HCT116 (cell line): ENCODE measurements at regions not wholly inside any gene's neighbourhood (a gene's known extent, or its start where the extent isn't known, plus 50 kb on each side); places are given as distances from the start of the nearest gene placed in this dataset.

Source experiments
- ATAC-seq: fragments of 200-7000 bp; cut with Tn5 transposase; 2 replicates; pipeline ENCODE4 v1.9.1; 2020; ENCODE audit warnings: mild to moderate bottlenecking, moderate library complexity
- BruUV-seq: library from RNA; stranded (reverse); fragments of 400-500 nt; replicated peaks from 2 replicates; lab custom pipeline; 2021; lab: Mats Ljungman, UMichigan
- CTCF ChIA-PET: fragments of 300-600 bp; sonication (Branson Sonifier 250); formaldehyde crosslinking; loops from one replicate; lab custom pipeline; 2021; ENCODE audit warnings: antibody characterized with exemption; lab: Charles Lee
- POLR2A ChIA-PET: fragments of 300-600, 350-600 bp; sonication (Branson Sonifier 250); formaldehyde crosslinking; loops from one replicate; lab custom pipeline; 2021; ENCODE audit warnings: antibody characterized with exemption; lab: Charles Lee
- RAD21 ChIA-PET, 2 experiments: fragments of 300-600 bp; sonication (Branson Sonifier 250); formaldehyde crosslinking; loops; one replicate each; lab custom pipeline; 2023; ENCODE audit warnings: low total read pairs in 2 of 2; ENCODE audit not compliant: uncharacterized antibody in 2 of 2, unreplicated experiment in 2 of 2, low non-redundant PET in 1 of 2; lab: Charles Lee
- DNase-seq: peaks from one replicate; pipeline ENCODE4 v3.0.0-alpha.2; 2010; ENCODE audit warnings: low read depth, low spot score
- H2AFZ ChIP-seq: fragments of 200-600 bp; shearing (Covaris generic), sonication (generic); 2 replicates; pipeline ENCODE4 v1.6.1; 2017; ENCODE audit warnings: low read depth, mixed run types, mixed read lengths, antibody characterized with exemption, low read length; ENCODE audit not compliant: poor library complexity, severe bottlenecking
- H3K27ac ChIP-seq: 2 replicates; pipeline ENCODE4 v1.5.1; 2012; ENCODE audit warnings: low read depth, low read length
- H3K27me3 ChIP-seq: fragments of 200-600 bp; sonication (generic); 2 replicates; pipeline ENCODE4 v1.6.1; 2016; ENCODE audit warnings: mixed run types, low read length, mixed read lengths; ENCODE audit not compliant: insufficient read depth
- H3K36me3 ChIP-seq, 2 experiments: fragments of 200-500 bp in 1 of 2; fragments of 200-600 bp in 1 of 2; sonication (Bioruptor generic) in 1 of 2; sonication (generic) in 1 of 2; 2 replicates each; pipeline versions ENCODE4 v1.5.1 to v1.6.1; 2014 to 2016; ENCODE audit warnings: low read length in 2 of 2, inconsistent platforms in 1 of 2, mixed read lengths in 1 of 2, mixed run types in 1 of 2; ENCODE audit not compliant: insufficient read depth in 2 of 2, control insufficient read depth in 1 of 2
- H3K4me1 ChIP-seq, 2 experiments: fragments of 200-600 bp in 1 of 2; sonication (generic) in 1 of 2; 2 replicates each; pipeline versions ENCODE4 v1.5.1 to v1.6.1; 2012 to 2017; ENCODE audit warnings: low read length in 2 of 2, inconsistent platforms in 1 of 2, mild to moderate bottlenecking in 1 of 2, mixed read lengths in 1 of 2, mixed run types in 1 of 2, moderate library complexity in 1 of 2; ENCODE audit not compliant: insufficient read depth in 2 of 2, control insufficient read depth in 1 of 2
- H3K4me2 ChIP-seq: fragments of 200-600 bp; sonication (generic); 2 replicates; pipeline ENCODE4 v1.6.1; 2017; ENCODE audit warnings: mixed run types, low read length, mixed read lengths
- H3K4me3 ChIP-seq, 2 experiments: fragments of 200-600 bp in 1 of 2; sonication (generic) in 1 of 2; replicated peaks in 1 of 2; 2 replicates each; pipeline ENCODE4 v1.5.1; 2011 to 2016; ENCODE audit warnings: low read length in 2 of 2, control low read depth in 1 of 2, low read depth in 1 of 2, mild to moderate bottlenecking in 1 of 2, mixed read lengths in 1 of 2, mixed run types in 1 of 2
- H3K79me2 ChIP-seq: fragments of 200-600 bp; sonication (generic); 2 replicates; pipeline ENCODE4 v1.6.1; 2017; ENCODE audit warnings: mild to moderate bottlenecking, mixed run types, low read length, moderate library complexity, mixed read lengths; ENCODE audit not compliant: insufficient read depth
- H3K9ac ChIP-seq: fragments of 200-600 bp; sonication (generic); 2 replicates; pipeline ENCODE4 v1.6.1; 2016; ENCODE audit warnings: low read length, mixed read lengths
- H3K9me2 ChIP-seq: fragments of 200-600 bp; sonication (generic), shearing (Covaris generic); 2 replicates; pipeline ENCODE4 v1.6.1; 2017; ENCODE audit warnings: mixed run types, mild to moderate bottlenecking, moderate library complexity; ENCODE audit not compliant: insufficient read depth
- H3K9me3 ChIP-seq, 2 experiments: fragments of 200-500 bp in 1 of 2; fragments of 200-600 bp in 1 of 2; sonication (Bioruptor generic) in 1 of 2; sonication (generic) in 1 of 2; 2 replicates each; pipeline ENCODE4 v1.6.1; 2014 to 2017; ENCODE audit warnings: low read length in 2 of 2, mixed read lengths in 2 of 2, inconsistent platforms in 1 of 2, low read depth in 1 of 2, mild to moderate bottlenecking in 1 of 2, mixed run types in 1 of 2, moderate library complexity in 1 of 2; ENCODE audit not compliant: control insufficient read depth in 1 of 2, insufficient read depth in 1 of 2
- H4K20me1 ChIP-seq: fragments of 200-600 bp; sonication (generic), shearing (Covaris generic); 2 replicates; pipeline ENCODE4 v1.6.1; 2017; ENCODE audit warnings: mixed run types, mild to moderate bottlenecking, moderate library complexity; ENCODE audit not compliant: insufficient read depth
- CEBPB ChIP-seq: IDR thresholded peaks from 2 replicates; pipeline ENCODE4 v1.6.1; 2012; ENCODE audit warnings: low read depth
- EGR1 ChIP-seq: IDR thresholded peaks from 2 replicates; pipeline ENCODE4 v1.6.1; 2012; ENCODE audit warnings: low read depth
- EZH2 ChIP-seq: fragments of 200-600 bp; sonication (generic); IDR thresholded peaks from 2 replicates; pipeline ENCODE4 v1.6.1; 2017; ENCODE audit warnings: antibody characterized with exemption, mixed run types
- EZH2phosphoT487 ChIP-seq: fragments of 200-600 bp; IDR thresholded peaks from 2 replicates; pipeline ENCODE4 v1.6.1; 2018; ENCODE audit warnings: antibody characterized with exemption, borderline replicate concordance
- FOSL1 ChIP-seq: IDR thresholded peaks from 2 replicates; pipeline ENCODE4 v1.6.1; 2012; ENCODE audit warnings: low read depth
- RAD21 ChIP-seq: IDR thresholded peaks from 2 replicates; pipeline ENCODE4 v1.6.1; 2012; ENCODE audit warnings: low read depth, mild to moderate bottlenecking
- SIN3A ChIP-seq: IDR thresholded peaks from 2 replicates; pipeline ENCODE4 v1.6.1; 2012; ENCODE audit warnings: low read depth
- SP1 ChIP-seq: IDR thresholded peaks from 2 replicates; pipeline ENCODE4 v1.6.1; 2012; ENCODE audit warnings: low read depth
- SRF ChIP-seq: IDR thresholded peaks from 2 replicates; pipeline ENCODE4 v1.6.1; 2012; ENCODE audit warnings: low read depth
- TCF7L2 ChIP-seq: IDR thresholded peaks from 2 replicates; pipeline ENCODE4 v1.7.0; 2011; ENCODE audit warnings: borderline replicate concordance, inconsistent platforms; ENCODE audit not compliant: insufficient read depth, insufficient read length; ENCODE audit errors: extremely low read depth
- YY1 ChIP-seq: IDR thresholded peaks from 2 replicates; pipeline ENCODE4 v1.6.1; 2011; ENCODE audit warnings: low read length, low read depth, moderate library complexity, mild to moderate bottlenecking; ENCODE audit not compliant: insufficient replicate concordance; ENCODE audit errors: extremely low read depth
- ZNF274 ChIP-seq: fragments of 200-500 bp; sonication (Bioruptor generic); IDR thresholded peaks from 2 replicates; pipeline ENCODE4 v1.6.1; 2014; ENCODE audit warnings: mild to moderate bottlenecking, low read depth, low read length, inconsistent platforms
- intact Hi-C: fragments of 100-400 bp; cut with micrococcal nuclease; formaldehyde crosslinking; loops from 2 replicates; pipeline ENCODE4 v1.10.0; 2022
- TF ChIP-seq, protein P1 (sequence below): IDR thresholded peaks from 2 replicates; pipeline ENCODE4 v1.6.1; 2011; ENCODE audit warnings: mild to moderate bottlenecking, low read length, moderate library complexity; ENCODE audit not compliant: insufficient replicate concordance; ENCODE audit errors: extremely low read depth
- TF ChIP-seq, protein P2 (sequence below): IDR thresholded peaks from 2 replicates; pipeline ENCODE4 v1.6.1; 2012

DNA sequence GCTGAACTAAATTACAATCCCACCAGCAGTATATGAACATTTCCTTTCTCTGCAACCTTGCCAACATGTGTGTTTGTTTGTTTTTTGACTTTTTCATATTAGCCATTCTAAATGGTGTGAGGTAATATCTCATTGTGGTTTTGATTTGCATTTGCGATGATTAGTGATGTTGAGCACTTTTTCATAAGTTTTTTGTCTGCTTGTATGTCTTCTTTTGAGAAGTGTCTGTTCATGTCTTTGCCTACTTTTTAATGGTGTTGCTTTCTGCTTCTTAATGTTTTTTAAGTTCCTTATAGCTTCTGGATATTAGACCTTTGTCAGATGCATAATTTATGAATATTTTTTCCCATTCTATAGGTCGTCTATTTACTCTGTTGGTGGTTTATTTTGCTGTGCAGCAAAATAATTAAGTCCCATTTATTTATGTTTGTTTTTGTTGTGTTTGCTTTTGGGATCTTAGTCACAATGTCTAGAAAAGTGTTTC lies 1262.9 kb downstream of the FSCB start:
- no peaks in the 10 kb centered on the region for H3K27me3 ChIP-seq
- H3K9me2 ChIP-seq = no peaks in the 10 kb centered on the region
- no peak for DNase-seq
- H3K36me3 ChIP-seq = no peaks in the 10 kb centered on the region
- no peaks in the 10 kb centered on the region for H3K4me1 ChIP-seq
- no TSS peak for BruUV-seq
- H2AFZ ChIP-seq = no peak overlapping the region
- no peak for ATAC-seq
- H3K27ac ChIP-seq = no peak overlapping the region
- H3K4me3 ChIP-seq = no peak overlapping the region
- TF ChIP-seq SRF (no peak), YY1 (no peak), TCF7L2 (no peak), RAD21 (no peak), ZNF274 (no peak), EZH2 (no peak), SP1 (no peak), SIN3A (no peak), EZH2phosphoT487 (no peak), EGR1 (no peak), FOSL1 (no peak), CEBPB (no peak)
- TF ChIP-seq, protein P1, sequence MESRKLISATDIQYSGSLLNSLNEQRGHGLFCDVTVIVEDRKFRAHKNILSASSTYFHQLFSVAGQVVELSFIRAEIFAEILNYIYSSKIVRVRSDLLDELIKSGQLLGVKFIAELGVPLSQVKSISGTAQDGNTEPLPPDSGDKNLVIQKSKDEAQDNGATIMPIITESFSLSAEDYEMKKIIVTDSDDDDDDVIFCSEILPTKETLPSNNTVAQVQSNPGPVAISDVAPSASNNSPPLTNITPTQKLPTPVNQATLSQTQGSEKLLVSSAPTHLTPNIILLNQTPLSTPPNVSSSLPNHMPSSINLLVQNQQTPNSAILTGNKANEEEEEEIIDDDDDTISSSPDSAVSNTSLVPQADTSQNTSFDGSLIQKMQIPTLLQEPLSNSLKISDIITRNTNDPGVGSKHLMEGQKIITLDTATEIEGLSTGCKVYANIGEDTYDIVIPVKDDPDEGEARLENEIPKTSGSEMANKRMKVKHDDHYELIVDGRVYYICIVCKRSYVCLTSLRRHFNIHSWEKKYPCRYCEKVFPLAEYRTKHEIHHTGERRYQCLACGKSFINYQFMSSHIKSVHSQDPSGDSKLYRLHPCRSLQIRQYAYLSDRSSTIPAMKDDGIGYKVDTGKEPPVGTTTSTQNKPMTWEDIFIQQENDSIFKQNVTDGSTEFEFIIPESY = no peak
- TF ChIP-seq, protein P2, sequence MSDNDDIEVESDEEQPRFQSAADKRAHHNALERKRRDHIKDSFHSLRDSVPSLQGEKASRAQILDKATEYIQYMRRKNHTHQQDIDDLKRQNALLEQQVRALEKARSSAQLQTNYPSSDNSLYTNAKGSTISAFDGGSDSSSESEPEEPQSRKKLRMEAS = no peak
- no peaks in the 10 kb centered on the region for H4K20me1 ChIP-seq
- no peak overlapping the region for H3K4me2 ChIP-seq
- peaks cover 0 to 4% of the 10 kb centered on the region in 2 experiments; a peak in 1 of 4 replicates for H3K9me3 ChIP-seq
- H3K79me2 ChIP-seq = no peaks in the 10 kb centered on the region
- intact Hi-C loops = no loop called here
- ChIA-PET CTCF (no interaction called here), POLR2A (no interaction called here), RAD21 (no interaction called here)
- H3K9ac ChIP-seq = no peak overlapping the region
